Left lobe of liver (tissue), 2 donors: ENCODE measurements at regions not wholly inside any gene's neighbourhood (a gene's known extent, or its start where the extent isn't known, plus 50 kb on each side); places are given as distances from the start of the nearest gene placed in this dataset.
"Not testable (repeated sequence)": the region's sequence is repeated elsewhere in the genome, so short reads cannot be mapped to it uniquely, and the experiment has no call there.

ENCODE experiments used
- ATAC-seq: fragments of 200-7000 bp; cut with Tn5 transposase; one replicate; pipeline ENCODE4 v1.9.1; 2020; ENCODE audit warnings: mild to moderate bottlenecking, moderate library complexity
- DNase-seq: peaks from one replicate; pipeline ENCODE4 v3.0.0-alpha.2; 2020; ENCODE audit warnings: low spot score
- donor health status: DM: no; HTN: no; CAD: no; lungs with moderate emphysema.
- donor health status: DM: no; HTN: yes; CAD: no.

- ATAC-seq (no peak), DNase-seq (no peak)
Measured at GRCh38 chr21:14617871-14618270, 71.8 kb upstream of the SAMSN1 start.

GRCh38 chr21:14617040-14617393 is 70.9 kb upstream of the SAMSN1 start:
- no peak for DNase-seq
- no peak for ATAC-seq

GRCh38 chr21:14616380-14617039 is 70.4 kb upstream of the SAMSN1 start:
- DNase-seq (no peak), ATAC-seq (no peak)

GRCh38 chr21:14615359-14615974 is 69.4 kb upstream of the SAMSN1 start:
- no peak for ATAC-seq
- DNase-seq, result no peak

GRCh38 chr21:14614287-14614686 is 68.2 kb upstream of the SAMSN1 start:
- no peak for DNase-seq
- no peak for ATAC-seq

- DNase-seq, result no peak
- no peak for ATAC-seq
Measured at GRCh38 chr21:14613486-14614224, 67.5 kb upstream of the SAMSN1 start.

GRCh38 chr21:14610119-14610518 is 64.0 kb upstream of the SAMSN1 start:
- not testable (repeated sequence) for ATAC-seq, DNase-seq

GRCh38 chr21:14609274-14609673 is 63.2 kb upstream of the SAMSN1 start:
- DNase-seq (no peak), ATAC-seq (no peak)

- DNase-seq (no peak), ATAC-seq (no peak)
Measured at GRCh38 chr21:14607262-14607661, 61.1 kb upstream of the SAMSN1 start.

GRCh38 chr21:14603202-14603601 is 57.1 kb upstream of the SAMSN1 start:
- DNase-seq (no peak), ATAC-seq (no peak)

GRCh38 chr21:14602382-14602958 is 56.4 kb upstream of the SAMSN1 start:
- ATAC-seq, result peak; percentile 71

GRCh38 chr21:14600569-14601297 is 54.6 kb upstream of the SAMSN1 start:
- no peak for ATAC-seq
- no peak for DNase-seq

More at GRCh38 chr21:14602382-14602958, 56.4 kb upstream of the SAMSN1 start:
- DNase-seq, result no peak

- DNase-seq (no peak), ATAC-seq (no peak)
Measured at GRCh38 chr21:14598065-14598464, 52.0 kb upstream of the SAMSN1 start.
